ENCODE measurements at regions not wholly inside any gene's neighbourhood (a gene's known extent, or its start where the extent isn't known, plus 50 kb on each side); places are given as distances from the start of the nearest gene placed in this dataset.

- ChIA-PET POLR2A (no interaction called here), CTCF (no interaction called here), RAD21 (ENCODE audit: low non-redundant PET in 1 of 2, low total read pairs in 2 of 2, uncharacterized antibody in 2 of 2, unreplicated experiment in 2 of 2) (no interaction called here)
- Histone ChIP-seq H3K9ac (ENCODE audit: low read length) (no peak overlapping the region), H4K20me1 (ENCODE audit: insufficient read depth) (no peaks in the 10 kb centered on the region), H3K9me3 (ENCODE audit: control insufficient read depth in 1 of 2, insufficient read depth in 1 of 2, low read depth in 1 of 2, low read length in 2 of 2) (no peaks in the 10 kb centered on the region), H3K4me3 (replicated peaks in 1 of 2; ENCODE audit: low read depth in 1 of 2, low read length in 2 of 2) (no peak overlapping the region), H3K4me2 (ENCODE audit: low read length) (no peak overlapping the region), H3K79me2 (ENCODE audit: insufficient read depth, low read length) (no peaks in the 10 kb centered on the region), H3K36me3 (ENCODE audit: control insufficient read depth in 1 of 2, insufficient read depth in 2 of 2, low read length in 2 of 2) (no peaks in the 10 kb centered on the region), H3K27me3 (ENCODE audit: insufficient read depth, low read length) (no peaks in the 10 kb centered on the region), H3K4me1 (ENCODE audit: control insufficient read depth in 1 of 2, insufficient read depth in 2 of 2, low read length in 2 of 2) (no peaks in the 10 kb centered on the region), H2AFZ (ENCODE audit: low read depth, low read length, poor library complexity, severe bottlenecking) (no peak overlapping the region), H3K27ac (ENCODE audit: low read depth, low read length) (no peak overlapping the region), H3K9me2 (ENCODE audit: insufficient read depth) (no peaks in the 10 kb centered on the region)
- no peak for TF ChIP-seq ZNF274 (IDR thresholded peaks at IDR 0.05; ENCODE audit: low read depth, low read length)
- no peak for TF ChIP-seq CBX3 (IDR thresholded peaks at IDR 0.05; ENCODE audit: low read depth)
- TF ChIP-seq ZFX (IDR thresholded peaks at IDR 0.05) = no peak
- TF ChIP-seq POLR2A (IDR thresholded peaks at IDR 0.05; ENCODE audit: borderline replicate concordance, extremely low read depth, insufficient read depth, insufficient read length) = no peak
- TF ChIP-seq ELF1 (IDR thresholded peaks at IDR 0.05; ENCODE audit: borderline replicate concordance, low read depth) = no peak
- no peak for TF ChIP-seq EGR1 (IDR thresholded peaks at IDR 0.05; ENCODE audit: low read depth)
- TF ChIP-seq SP1 (IDR thresholded peaks at IDR 0.05; ENCODE audit: low read depth) = no peak
- TF ChIP-seq SRF (IDR thresholded peaks at IDR 0.05; ENCODE audit: low read depth) = no peak
- TF ChIP-seq TCF7L2 (IDR thresholded peaks at IDR 0.05; ENCODE audit: borderline replicate concordance, extremely low read depth, insufficient read depth, insufficient read length) = no peak
- no peak for TF ChIP-seq RAD21 (IDR thresholded peaks at IDR 0.05; ENCODE audit: low read depth)
- no TSS peak for BruUV-seq (replicated peaks)
- no peak for DNase-seq (ENCODE audit: low read depth, low spot score)
- no peak for ATAC-seq
- intact Hi-C loops (cut with micrococcal nuclease) = no loop called here
Measured at GRCh38 chr1:227489572-227489971, 73.8 kb upstream of the ZNF678 start.

GRCh38 chr1:227487606-227488005 is 75.8 kb upstream of the ZNF678 start:
- Histone ChIP-seq H3K4me3 (replicated peaks in 1 of 2; ENCODE audit: low read depth in 1 of 2, low read length in 2 of 2) (no peak overlapping the region), H3K79me2 (ENCODE audit: insufficient read depth, low read length) (no peaks in the 10 kb centered on the region), H3K9ac (ENCODE audit: low read length) (no peak overlapping the region), H3K9me3 (ENCODE audit: control insufficient read depth in 1 of 2, insufficient read depth in 1 of 2, low read depth in 1 of 2, low read length in 2 of 2) (no peaks in the 10 kb centered on the region), H3K4me2 (ENCODE audit: low read length) (no peak overlapping the region), H3K9me2 (ENCODE audit: insufficient read depth) (no peaks in the 10 kb centered on the region), H3K4me1 (ENCODE audit: control insufficient read depth in 1 of 2, insufficient read depth in 2 of 2, low read length in 2 of 2) (no peaks in the 10 kb centered on the region), H3K27ac (ENCODE audit: low read depth, low read length) (no peak overlapping the region), H3K36me3 (ENCODE audit: control insufficient read depth in 1 of 2, insufficient read depth in 2 of 2, low read length in 2 of 2) (no peaks in the 10 kb centered on the region), H3K27me3 (ENCODE audit: insufficient read depth, low read length) (no peaks in the 10 kb centered on the region), H2AFZ (ENCODE audit: low read depth, low read length, poor library complexity, severe bottlenecking) (no peak overlapping the region), H4K20me1 (ENCODE audit: insufficient read depth) (no peaks in the 10 kb centered on the region)
- ChIA-PET POLR2A (no interaction called here), CTCF (no interaction called here), RAD21 (ENCODE audit: low non-redundant PET in 1 of 2, low total read pairs in 2 of 2, uncharacterized antibody in 2 of 2, unreplicated experiment in 2 of 2) (no interaction called here)
- intact Hi-C loops (cut with micrococcal nuclease) = no loop called here
- DNase-seq (ENCODE audit: low read depth, low spot score) (no peak), ATAC-seq (no peak)
- TF ChIP-seq CTCF (IDR thresholded peaks at IDR 0.05 in 2 of 3, conservative IDR thresholded peaks at IDR 0.05 in 1 of 3; ENCODE audit: borderline replicate concordance in 1 of 3, insufficient read depth in 1 of 3, low read depth in 2 of 3, low read length in 2 of 3) (no peak), ZBTB33 (IDR thresholded peaks at IDR 0.05; ENCODE audit: extremely low read depth, insufficient replicate concordance, low read length) (no peak), MAX (IDR thresholded peaks at IDR 0.05) (no peak), ZNF274 (IDR thresholded peaks at IDR 0.05; ENCODE audit: low read depth, low read length) (no peak), JUND (IDR thresholded peaks at IDR 0.05) (no peak)
- BruUV-seq (replicated peaks) = no TSS peak
